Tibial nerve (tissue), 4 donors: ENCODE measurements at regions not wholly inside any gene's neighbourhood (a gene's known extent, or its start where the extent isn't known, plus 50 kb on each side); places are given as distances from the start of the nearest gene placed in this dataset.

Experiments
- DNase-seq, 2 donors: peaks; one replicate each; pipeline ENCODE4 v3.0.0-alpha.2; 2019; ENCODE audit warnings: low spot score in 2 of 2
- H3K27ac ChIP-seq, 4 donors: fragments of 200-600 bp; sonication (generic) in 3 of 4; one replicate each; pipeline ENCODE4 v1.5.1; 2017 to 2019; ENCODE audit warnings: mild to moderate bottlenecking in 1 of 4
- H3K27me3 ChIP-seq, 2 donors: fragments of 200-600 bp; sonication (generic) in 1 of 2; one replicate each; pipeline versions ENCODE4 v1.5.1 to v1.6.0; 2017 to 2019
- H3K36me3 ChIP-seq, 3 donors: fragments of 200-600 bp; sonication (generic); one replicate each; pipeline ENCODE4 v1.5.1; 2018 to 2019
- H3K4me1 ChIP-seq, 4 donors: fragments of 200-600 bp; sonication (generic) in 3 of 4; one replicate each; pipeline ENCODE4 v1.5.1; 2017 to 2019
- H3K4me3 ChIP-seq, 4 donors: fragments of 200-600 bp; sonication (generic) in 3 of 4; one replicate each; pipeline ENCODE4 v1.5.1; 2017 to 2019; ENCODE audit warnings: mild to moderate bottlenecking in 1 of 4, moderate library complexity in 1 of 4
- H3K9me3 ChIP-seq, 4 donors: fragments of 200-600 bp; sonication (generic) in 3 of 4; one replicate each; pipeline ENCODE4 v1.5.1; 2017 to 2019
- EP300 ChIP-seq, 2 donors: sonication (generic); formaldehyde crosslinking; IDR thresholded peaks; one replicate each; pipeline ENCODE4 v1.6.1; 2017; ENCODE audit warnings: antibody characterized with exemption in 2 of 2, mild to moderate bottlenecking in 1 of 2
- POLR2A ChIP-seq, 2 donors: fragments of 450-650 bp; IDR thresholded peaks; one replicate each; pipeline ENCODE4 v1.6.1; 2017; ENCODE audit warnings: antibody characterized with exemption in 2 of 2, mild to moderate bottlenecking in 2 of 2, moderate library complexity in 2 of 2
- WGBS, 2 donors: methylation state at CpG; one replicate each; pipeline ENCODE4 v1.1.5; 2018; 5-methylcytosine and 5-hydroxymethylcytosine counted together
- TF ChIP-seq, protein P1 (sequence below), 5 experiments: fragments of 200-600 bp in 3 of 5; fragments of 450-650 bp in 2 of 5; sonication (generic) in 3 of 5; IDR thresholded peaks; one replicate each; pipeline ENCODE4 v1.5.1; 2016 to 2019; ENCODE audit warnings: antibody characterized with exemption in 5 of 5, mild to moderate bottlenecking in 3 of 5, moderate library complexity in 2 of 5

DNA sequence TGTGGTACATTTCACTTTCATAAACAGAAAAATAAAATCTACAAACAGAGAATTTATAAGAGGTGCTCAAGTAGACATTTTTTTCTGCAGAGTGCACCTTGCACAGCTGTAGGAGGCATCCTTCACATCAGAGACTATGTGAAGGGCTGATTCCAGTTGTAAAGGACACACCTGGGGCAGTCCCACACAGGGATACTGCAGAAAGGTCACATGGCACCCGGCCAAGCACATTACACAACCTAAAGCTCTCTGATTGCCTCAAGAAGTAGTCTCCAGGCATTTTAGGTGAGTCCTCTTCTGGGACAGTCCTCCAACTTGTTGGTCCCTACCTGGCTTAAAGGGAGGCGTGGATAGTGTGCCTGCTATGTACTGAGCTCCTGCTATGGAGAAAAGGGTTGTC is 502.9 kb upstream of the NOX3 start:
- no peaks in the 10 kb centered on the region for H3K4me1 ChIP-seq
- H3K27ac ChIP-seq: no peak overlapping the region
- no peaks in the 10 kb centered on the region for H3K36me3 ChIP-seq
- no peak overlapping the region for H3K4me3 ChIP-seq
- no peak for DNase-seq
- H3K27me3 ChIP-seq: no peaks in the 10 kb centered on the region
- 84 to 90% methylated on average over 2 of the region's 2 CpGs for WGBS, 2 donors
- no peaks in the 10 kb centered on the region for H3K9me3 ChIP-seq
- TF ChIP-seq EP300 (IDR thresholded peaks at IDR 0.05) (no peak), POLR2A (IDR thresholded peaks at IDR 0.05) (no peak)
- TF ChIP-seq, protein P1, sequence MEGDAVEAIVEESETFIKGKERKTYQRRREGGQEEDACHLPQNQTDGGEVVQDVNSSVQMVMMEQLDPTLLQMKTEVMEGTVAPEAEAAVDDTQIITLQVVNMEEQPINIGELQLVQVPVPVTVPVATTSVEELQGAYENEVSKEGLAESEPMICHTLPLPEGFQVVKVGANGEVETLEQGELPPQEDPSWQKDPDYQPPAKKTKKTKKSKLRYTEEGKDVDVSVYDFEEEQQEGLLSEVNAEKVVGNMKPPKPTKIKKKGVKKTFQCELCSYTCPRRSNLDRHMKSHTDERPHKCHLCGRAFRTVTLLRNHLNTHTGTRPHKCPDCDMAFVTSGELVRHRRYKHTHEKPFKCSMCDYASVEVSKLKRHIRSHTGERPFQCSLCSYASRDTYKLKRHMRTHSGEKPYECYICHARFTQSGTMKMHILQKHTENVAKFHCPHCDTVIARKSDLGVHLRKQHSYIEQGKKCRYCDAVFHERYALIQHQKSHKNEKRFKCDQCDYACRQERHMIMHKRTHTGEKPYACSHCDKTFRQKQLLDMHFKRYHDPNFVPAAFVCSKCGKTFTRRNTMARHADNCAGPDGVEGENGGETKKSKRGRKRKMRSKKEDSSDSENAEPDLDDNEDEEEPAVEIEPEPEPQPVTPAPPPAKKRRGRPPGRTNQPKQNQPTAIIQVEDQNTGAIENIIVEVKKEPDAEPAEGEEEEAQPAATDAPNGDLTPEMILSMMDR (IDR thresholded peaks at IDR 0.05): no peak

DNA sequence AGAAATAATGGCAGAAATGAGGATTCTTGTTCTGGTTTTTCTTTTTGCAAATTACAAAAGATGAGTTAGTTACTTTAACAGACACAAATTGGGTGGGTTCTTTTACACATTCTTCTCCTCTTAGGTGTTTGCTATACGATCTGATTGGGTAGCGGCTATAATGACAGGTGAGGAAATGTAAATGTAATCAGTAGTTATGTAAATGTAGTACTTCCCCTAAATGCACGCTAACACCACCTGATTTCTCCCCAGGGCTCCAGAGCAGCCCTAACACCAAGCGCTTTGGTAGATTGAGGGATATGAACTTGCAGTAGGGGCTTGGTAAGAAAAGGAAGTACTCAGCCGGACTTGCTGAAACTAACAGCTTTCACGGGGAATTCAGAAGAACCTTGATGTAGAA is 499.4 kb upstream of the NOX3 start:
- no peak for DNase-seq
- no peaks in the 10 kb centered on the region for H3K4me1 ChIP-seq
- WGBS, 2 donors: 68 to 69% methylated on average over 6 of the region's 6 CpGs
- TF ChIP-seq, protein P1 (IDR thresholded peaks at IDR 0.05): no peak
- TF ChIP-seq EP300 (IDR thresholded peaks at IDR 0.05) (no peak), POLR2A (IDR thresholded peaks at IDR 0.05) (no peak)
- no peaks in the 10 kb centered on the region for H3K36me3 ChIP-seq
- no peaks in the 10 kb centered on the region for H3K27me3 ChIP-seq
- H3K9me3 ChIP-seq: no peaks in the 10 kb centered on the region
- no peak overlapping the region for H3K4me3 ChIP-seq
- H3K27ac ChIP-seq: no peak overlapping the region

DNA sequence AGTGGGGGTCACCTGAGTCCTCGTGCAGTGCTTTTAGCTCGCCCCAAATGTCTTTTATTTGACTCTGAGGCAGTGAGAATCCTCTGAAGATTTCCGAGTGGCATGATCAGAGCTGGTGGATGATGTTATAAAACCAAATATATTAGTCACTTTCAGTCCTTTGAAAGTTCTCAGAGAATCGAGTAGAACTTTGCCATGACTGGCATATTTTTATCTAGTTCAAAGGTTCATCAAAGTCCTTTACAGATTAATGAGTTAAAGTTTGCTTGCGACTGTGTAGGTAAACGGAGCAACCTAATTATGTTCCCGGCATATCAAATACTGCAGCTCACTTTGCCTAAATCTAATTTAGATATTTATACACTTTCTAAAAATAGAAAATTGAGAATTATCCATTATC is 498.5 kb upstream of the NOX3 start:
- Histone ChIP-seq H3K4me1 (no peaks in the 10 kb centered on the region), H3K27ac (no peak overlapping the region), H3K4me3 (no peak overlapping the region), H3K27me3 (no peaks in the 10 kb centered on the region), H3K9me3 (no peaks in the 10 kb centered on the region), H3K36me3 (no peaks in the 10 kb centered on the region)
- 86 to 92% methylated on average over 7 of the region's 7 CpGs for WGBS, 2 donors
- TF ChIP-seq, protein P1 (IDR thresholded peaks at IDR 0.05): no peak
- no peak for TF ChIP-seq POLR2A (IDR thresholded peaks at IDR 0.05)
- TF ChIP-seq EP300 (IDR thresholded peaks at IDR 0.05): no peak
- no peak for DNase-seq

DNA sequence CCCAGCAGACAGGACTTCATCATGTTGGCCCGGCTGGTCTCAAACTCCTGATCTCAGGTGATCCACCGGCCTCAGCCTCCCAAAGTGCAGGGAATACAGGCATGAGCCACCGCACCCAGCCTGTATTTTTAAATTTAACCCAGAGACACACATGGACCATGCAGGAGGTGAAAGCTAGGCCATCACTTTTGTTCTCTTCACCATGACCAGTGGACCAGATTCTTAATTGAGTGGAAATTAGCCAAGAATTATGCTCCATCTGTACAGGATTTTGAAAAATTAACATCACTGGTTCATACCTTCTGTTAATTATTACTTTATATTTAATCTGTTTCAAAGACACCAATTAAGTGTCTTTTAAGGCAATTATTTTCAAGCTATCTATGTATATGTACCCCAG is 493.6 kb upstream of the NOX3 start:
- Histone ChIP-seq H3K9me3 (peaks cover 0 to 22% (median 2%) of the 10 kb centered on the region in 4 donors), H3K4me1 (no peaks in the 10 kb centered on the region), H3K27me3 (no peaks in the 10 kb centered on the region), H3K36me3 (no peaks in the 10 kb centered on the region), H3K27ac (no peak overlapping the region), H3K4me3 (no peak overlapping the region)
- no peak for TF ChIP-seq EP300 (IDR thresholded peaks at IDR 0.05)
- no peak for TF ChIP-seq POLR2A (IDR thresholded peaks at IDR 0.05)
- TF ChIP-seq, protein P1 (IDR thresholded peaks at IDR 0.05): no peak
- no peak for DNase-seq
- 98% methylated on average over 3 of the region's 3 CpGs for WGBS, 2 donors

DNA sequence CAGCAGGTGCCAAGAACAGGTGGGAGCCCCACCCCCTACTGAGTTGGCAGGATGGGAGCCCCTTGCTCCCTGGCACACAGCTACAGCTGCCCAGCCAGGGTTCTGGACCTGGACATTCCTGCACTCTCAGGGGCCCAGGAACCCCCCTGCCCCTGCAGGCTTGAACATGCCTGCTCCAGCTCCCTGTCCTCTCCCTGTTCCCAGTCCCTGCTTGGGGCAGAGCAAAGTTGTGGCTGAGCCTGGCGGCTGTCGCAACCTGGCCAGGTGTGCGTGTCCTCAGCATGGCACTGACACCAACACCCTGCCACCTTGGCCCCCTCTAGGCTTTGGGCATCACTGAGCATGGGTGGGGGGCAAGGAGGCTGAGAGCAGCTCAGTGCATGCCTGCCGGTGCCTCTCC is 491.2 kb upstream of the NOX3 start:
- Histone ChIP-seq H3K27ac (no peak overlapping the region), H3K4me1 (no peaks in the 10 kb centered on the region), H3K36me3 (no peaks in the 10 kb centered on the region), H3K9me3 (peaks cover 0 to 22% (median 2%) of the 10 kb centered on the region in 4 donors), H3K27me3 (no peaks in the 10 kb centered on the region), H3K4me3 (no peak overlapping the region)
- TF ChIP-seq, protein P1 (IDR thresholded peaks at IDR 0.05): no peak
- no peak for TF ChIP-seq EP300 (IDR thresholded peaks at IDR 0.05)
- no peak for TF ChIP-seq POLR2A (IDR thresholded peaks at IDR 0.05)
- no peak for DNase-seq
- 85 to 92% methylated on average over 3 to 4 of the region's 4 CpGs for WGBS, 2 donors
